H9 (cell line): ENCODE measurements at regions not wholly inside any gene's neighbourhood (a gene's known extent, or its start where the extent isn't known, plus 50 kb on each side); places are given as distances from the start of the nearest gene placed in this dataset.

Experiments
- DNase-seq: peaks from one replicate; pipeline ENCODE4 v3.0.0-alpha.2; 2017
- H2AFZ ChIP-seq: one replicate; pipeline ENCODE4 v1.6.1; 2013; ENCODE audit warnings: mild to moderate bottlenecking, low read length, control low read depth, moderate library complexity
- H2AK5ac ChIP-seq: 2 replicates; pipeline ENCODE4 v1.6.1; 2013; ENCODE audit warnings: low read length, control low read depth, mixed read lengths; ENCODE audit not compliant: insufficient read length
- H2BK120ac ChIP-seq: one replicate; pipeline ENCODE4 v1.6.1; 2013; ENCODE audit warnings: low read depth, mild to moderate bottlenecking, low read length, control low read depth, inconsistent platforms; ENCODE audit not compliant: poor library complexity, severe bottlenecking
- H2BK12ac ChIP-seq: 2 replicates; pipeline ENCODE4 v1.6.1; 2013; ENCODE audit warnings: low read length, control low read depth, mixed read lengths, low read depth; ENCODE audit not compliant: insufficient read length
- H2BK15ac ChIP-seq: 2 replicates; pipeline ENCODE4 v1.6.1; 2013; ENCODE audit warnings: low read depth, low read length, control low read depth
- H2BK20ac ChIP-seq: one replicate; pipeline ENCODE4 v1.6.1; 2013; ENCODE audit warnings: low read depth, mild to moderate bottlenecking, low read length, control low read depth, inconsistent platforms; ENCODE audit not compliant: poor library complexity, severe bottlenecking
- H2BK5ac ChIP-seq: 2 replicates; pipeline ENCODE4 v1.6.1; 2013; ENCODE audit warnings: low read length, control low read depth, mixed read lengths; ENCODE audit not compliant: insufficient read length
- H3K14ac ChIP-seq: 2 replicates; pipeline ENCODE4 v1.6.1; 2013; ENCODE audit warnings: low read length, control low read depth; ENCODE audit not compliant: insufficient read depth
- H3K18ac ChIP-seq: 2 replicates; pipeline ENCODE4 v1.6.1; 2013; ENCODE audit warnings: low read depth, mild to moderate bottlenecking, mixed read lengths, low read length, control low read depth; ENCODE audit not compliant: insufficient read length
- H3K23ac ChIP-seq: 2 replicates; pipeline ENCODE4 v1.6.1; 2013; ENCODE audit warnings: low read length, control low read depth, mixed read lengths, low read depth; ENCODE audit not compliant: insufficient read length
- H3K23me2 ChIP-seq: 2 replicates; pipeline ENCODE4 v1.6.1; 2013; ENCODE audit warnings: low read depth, mild to moderate bottlenecking, mixed read lengths, low read length, control low read depth; ENCODE audit not compliant: insufficient read length, poor library complexity, severe bottlenecking
- H3K27ac ChIP-seq: 2 replicates; pipeline ENCODE4 v1.5.1; 2013; ENCODE audit warnings: low read length, control low read depth, mixed read lengths, low read depth; ENCODE audit not compliant: insufficient read length
- H3K27me3 ChIP-seq: 2 replicates; pipeline ENCODE4 v1.6.1; 2013; ENCODE audit warnings: low read length, control low read depth, inconsistent platforms; ENCODE audit not compliant: insufficient read depth
- H3K4ac ChIP-seq: 2 replicates; pipeline ENCODE4 v1.6.1; 2013; ENCODE audit warnings: low read depth, mild to moderate bottlenecking, control low read depth, inconsistent platforms, low read length, moderate library complexity
- H3K4me1 ChIP-seq: 2 replicates; pipeline ENCODE4 v1.6.1; 2013; ENCODE audit warnings: low read length, control low read depth, inconsistent platforms; ENCODE audit not compliant: insufficient read depth
- H3K4me2 ChIP-seq: 2 replicates; pipeline ENCODE4 v1.6.1; 2013; ENCODE audit warnings: low read length, control low read depth, mixed read lengths; ENCODE audit not compliant: insufficient read length, insufficient read depth
- H3K56ac ChIP-seq: 2 replicates; pipeline ENCODE4 v1.6.1; 2013; ENCODE audit warnings: low read depth, mild to moderate bottlenecking, mixed read lengths, low read length, control low read depth; ENCODE audit not compliant: insufficient read length
- H3K79me1 ChIP-seq: 2 replicates; pipeline ENCODE4 v1.6.1; 2013; ENCODE audit warnings: low read depth, mild to moderate bottlenecking, moderate library complexity, low read length, control low read depth, inconsistent platforms; ENCODE audit not compliant: insufficient read depth, poor library complexity, severe bottlenecking
- H3K79me2 ChIP-seq: 2 replicates; pipeline ENCODE4 v1.6.1; 2013; ENCODE audit warnings: low read length, control low read depth, inconsistent platforms; ENCODE audit not compliant: insufficient read depth
- H3K9ac ChIP-seq: 2 replicates; pipeline ENCODE4 v1.6.1; 2013; ENCODE audit warnings: low read length, control low read depth, mixed read lengths; ENCODE audit not compliant: insufficient read length; ENCODE audit errors: extremely low read depth
- H3K9me3 ChIP-seq: one replicate; pipeline ENCODE4 v1.6.1; 2013; ENCODE audit warnings: low read depth, low read length, inconsistent platforms; ENCODE audit not compliant: control insufficient read depth
- H3T11ph ChIP-seq: one replicate; pipeline ENCODE4 v1.6.1; 2013; ENCODE audit warnings: mild to moderate bottlenecking, low read length, control low read depth, inconsistent platforms
- H4K20me1 ChIP-seq: one replicate; pipeline ENCODE4 v1.6.1; 2013; ENCODE audit not compliant: control insufficient read depth, insufficient read length, insufficient read depth
- H4K5ac ChIP-seq: 2 replicates; pipeline ENCODE4 v1.6.1; 2013; ENCODE audit warnings: low read depth, mild to moderate bottlenecking, mixed read lengths, low read length, control low read depth; ENCODE audit not compliant: insufficient read length
- H4K8ac ChIP-seq: replicated peaks from 2 replicates; pipeline ENCODE4 v1.6.1; 2013; ENCODE audit warnings: low read length, control low read depth, mixed read lengths, low read depth; ENCODE audit not compliant: insufficient read length
- H4K91ac ChIP-seq: 2 replicates; pipeline ENCODE4 v1.6.1; 2013; ENCODE audit warnings: low read depth, mild to moderate bottlenecking, moderate library complexity, mixed read lengths, low read length, control low read depth; ENCODE audit not compliant: insufficient read length
- H3K27ac Mint-ChIP-seq, 3 experiments: 2 replicates in 2 of 3; 3 replicates in 1 of 3; pipeline ENCODE4 v1.8.0; 2020 to 2021; ENCODE audit warnings: mixed read lengths in 3 of 3, mild to moderate bottlenecking in 1 of 3, moderate library complexity in 1 of 3
- H3K27me3 Mint-ChIP-seq: 2 replicates; pipeline ENCODE4 v1.8.0; 2021; ENCODE audit warnings: low read depth, mild to moderate bottlenecking, moderate library complexity, mixed read lengths
- H3K36me3 Mint-ChIP-seq, 3 experiments: 2 replicates in 2 of 3; 3 replicates in 1 of 3; pipeline ENCODE4 v1.8.0; 2020 to 2021; ENCODE audit warnings: low read depth in 3 of 3, mixed read lengths in 3 of 3; ENCODE audit not compliant: insufficient read depth in 1 of 3
- H3K4me1 Mint-ChIP-seq, 2 experiments: 2 replicates each; pipeline ENCODE4 v1.8.0; 2020; ENCODE audit warnings: mixed read lengths in 2 of 2
- H3K4me3 Mint-ChIP-seq, 2 experiments: 2 replicates in 1 of 2; 3 replicates in 1 of 2; pipeline ENCODE4 v1.8.0; 2020 to 2021; ENCODE audit warnings: mild to moderate bottlenecking in 2 of 2, mixed read lengths in 2 of 2, moderate library complexity in 1 of 2
- H3K9me3 Mint-ChIP-seq, 2 experiments: 2 replicates in 1 of 2; 3 replicates in 1 of 2; pipeline ENCODE4 v1.8.0; 2020; ENCODE audit warnings: mild to moderate bottlenecking in 2 of 2, mixed read lengths in 2 of 2, moderate library complexity in 1 of 2
- WGBS: extraction: QIAGEN DNeasy Blood & Tissue Kit; methylation state at CpG from one replicate; pipeline ENCODE4 v1.1.7; 2013; ENCODE audit warnings: missing lambda C conversion rate, low lambda C conversion rate, mixed read lengths; ENCODE audit not compliant: insufficient read length; ENCODE audit errors: extremely low coverage; 5-methylcytosine and 5-hydroxymethylcytosine counted together
- TF ChIP-seq, protein P1 (sequence below): fragments of 200-600 bp; sonication (generic); conservative IDR thresholded peaks from 3 replicates; pipeline ENCODE4 v1.8.0; 2021; ENCODE audit warnings: antibody characterized with exemption, mild to moderate bottlenecking

GRCh38 chr7:46389146-46389545, 468.1 kb upstream of the IGFBP3 start:
- H3K23me2 ChIP-seq: no peaks in the 10 kb centered on the region
- H3K14ac ChIP-seq: no peak overlapping the region
- H2BK20ac ChIP-seq: no peak overlapping the region
- no peak overlapping the region for H3K18ac ChIP-seq
- no peaks in the 10 kb centered on the region for H3K27me3 ChIP-seq
- no CpG with 5 or more reads among the region's 3 CpGs for WGBS
- no peak overlapping the region for H2AK5ac ChIP-seq
- no peak overlapping the region for H3K23ac ChIP-seq
- H4K8ac ChIP-seq: no peak overlapping the region
- no peaks in the 10 kb centered on the region for H3K79me1 ChIP-seq
- no peak overlapping the region for H3T11ph ChIP-seq
- Mint-ChIP-seq H3K4me3 (no peak overlapping the region), H3K9me3 (no peaks in the 10 kb centered on the region; a peak in 4 of 5 replicates), H3K27ac (no peak overlapping the region), H3K4me1 (no peaks in the 10 kb centered on the region), H3K36me3 (no peaks in the 10 kb centered on the region), H3K27me3 (no peaks in the 10 kb centered on the region; the same call in 1 of the 2 replicates)
- no peak overlapping the region for H2BK120ac ChIP-seq
- no peak for DNase-seq
- H4K91ac ChIP-seq: no peak overlapping the region
- no peaks in the 10 kb centered on the region for H3K79me2 ChIP-seq
- H3K27ac ChIP-seq: no peak overlapping the region
- no peak overlapping the region for H3K56ac ChIP-seq
- H4K5ac ChIP-seq: no peak overlapping the region
- H3K4me2 ChIP-seq: no peak overlapping the region
- no peak overlapping the region for H2BK15ac ChIP-seq
- no peaks in the 10 kb centered on the region for H4K20me1 ChIP-seq
- no peaks in the 10 kb centered on the region for H3K9me3 ChIP-seq
- no peak overlapping the region for H3K9ac ChIP-seq
- H3K4ac ChIP-seq: no peak overlapping the region
- TF ChIP-seq, protein P1, sequence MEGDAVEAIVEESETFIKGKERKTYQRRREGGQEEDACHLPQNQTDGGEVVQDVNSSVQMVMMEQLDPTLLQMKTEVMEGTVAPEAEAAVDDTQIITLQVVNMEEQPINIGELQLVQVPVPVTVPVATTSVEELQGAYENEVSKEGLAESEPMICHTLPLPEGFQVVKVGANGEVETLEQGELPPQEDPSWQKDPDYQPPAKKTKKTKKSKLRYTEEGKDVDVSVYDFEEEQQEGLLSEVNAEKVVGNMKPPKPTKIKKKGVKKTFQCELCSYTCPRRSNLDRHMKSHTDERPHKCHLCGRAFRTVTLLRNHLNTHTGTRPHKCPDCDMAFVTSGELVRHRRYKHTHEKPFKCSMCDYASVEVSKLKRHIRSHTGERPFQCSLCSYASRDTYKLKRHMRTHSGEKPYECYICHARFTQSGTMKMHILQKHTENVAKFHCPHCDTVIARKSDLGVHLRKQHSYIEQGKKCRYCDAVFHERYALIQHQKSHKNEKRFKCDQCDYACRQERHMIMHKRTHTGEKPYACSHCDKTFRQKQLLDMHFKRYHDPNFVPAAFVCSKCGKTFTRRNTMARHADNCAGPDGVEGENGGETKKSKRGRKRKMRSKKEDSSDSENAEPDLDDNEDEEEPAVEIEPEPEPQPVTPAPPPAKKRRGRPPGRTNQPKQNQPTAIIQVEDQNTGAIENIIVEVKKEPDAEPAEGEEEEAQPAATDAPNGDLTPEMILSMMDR: no peak
- H2AFZ ChIP-seq: no peak overlapping the region
- H3K4me1 ChIP-seq: no peaks in the 10 kb centered on the region
- H2BK12ac ChIP-seq: no peak overlapping the region
- no peak overlapping the region for H2BK5ac ChIP-seq
